ENCODE measurements at regions not wholly inside any gene's neighbourhood (a gene's known extent, or its start where the extent isn't known, plus 50 kb on each side); places are given as distances from the start of the nearest gene placed in this dataset.

GRCh38 chr12:124214574-124214973, 80.3 kb upstream of the RFLNA start (continued):
- TF ChIP-seq CHD7 (IDR thresholded peaks at IDR 0.05; ENCODE audit: insufficient replicate concordance, low read length): no peak
- no peak for TF ChIP-seq RNF2 (IDR thresholded peaks at IDR 0.05; ENCODE audit: borderline replicate concordance, low read depth, low read length, missing control alignments, poor library complexity, severe bottlenecking)
- TF ChIP-seq BRCA1 (IDR thresholded peaks at IDR 0.05; ENCODE audit: low read depth, low read length): no peak
- no peak for TF ChIP-seq RXRA (IDR thresholded peaks at IDR 0.05; ENCODE audit: insufficient read depth, low read depth, low read length)
- TF ChIP-seq CTCF (IDR thresholded peaks at IDR 0.05; ENCODE audit: control extremely low read depth in 1 of 3, insufficient read depth in 1 of 3, low read depth in 1 of 3, low read length in 3 of 3): no peak
- no peak for TF ChIP-seq POLR2AphosphoS5 (IDR thresholded peaks at IDR 0.05; ENCODE audit: low read depth, low read length)
